Smooth muscle cell (in vitro differentiated cells): ENCODE measurements at regions not wholly inside any gene's neighbourhood (a gene's known extent, or its start where the extent isn't known, plus 50 kb on each side); places are given as distances from the start of the nearest gene placed in this dataset.

ENCODE experiments used
- DNase-seq: peaks from one replicate; lab custom pipeline; 2025; ENCODE audit not compliant: unreplicated experiment; lab: John Stamatoyannopoulos, UW
- H2AFZ ChIP-seq: fragments of 200-600 bp; sonication (generic); 2 replicates; pipeline ENCODE4 v1.6.0; 2016; ENCODE audit warnings: antibody characterized with exemption, low read depth, mild to moderate bottlenecking
- H3F3A ChIP-seq: fragments of 200-600 bp; sonication (generic); 2 replicates; pipeline ENCODE4 v1.6.0; 2017; ENCODE audit warnings: antibody characterized with exemption, low read depth
- H3K27ac ChIP-seq: fragments of 200-600 bp; sonication (generic); 2 replicates; pipeline ENCODE4 v1.5.1; 2016; ENCODE audit warnings: low read depth, mild to moderate bottlenecking
- H3K27me3 ChIP-seq: fragments of 200-600 bp; sonication (generic); 2 replicates; pipeline ENCODE4 v1.6.1; 2016; ENCODE audit warnings: low read depth, mild to moderate bottlenecking
- H3K36me3 ChIP-seq: fragments of 200-600 bp; sonication (generic); 2 replicates; pipeline ENCODE4 v1.5.1; 2016; ENCODE audit warnings: low read depth
- H3K4me1 ChIP-seq: fragments of 200-600 bp; sonication (generic); 2 replicates; pipeline ENCODE4 v1.5.1; 2016; ENCODE audit warnings: low read depth
- H3K4me2 ChIP-seq: fragments of 200-600 bp; sonication (generic); 2 replicates; pipeline ENCODE4 v1.6.0; 2016; ENCODE audit warnings: mild to moderate bottlenecking
- H3K4me3 ChIP-seq: fragments of 200-600 bp; sonication (generic); 2 replicates; pipeline ENCODE4 v1.5.1; 2016; ENCODE audit warnings: mild to moderate bottlenecking
- H3K79me2 ChIP-seq: fragments of 200-600 bp; sonication (generic); 2 replicates; pipeline ENCODE4 v1.6.0; 2016; ENCODE audit warnings: low read depth, mild to moderate bottlenecking
- H3K9ac ChIP-seq: fragments of 200-600 bp; sonication (generic); 2 replicates; pipeline ENCODE4 v1.6.0; 2016; ENCODE audit warnings: low read depth
- H3K9me3 ChIP-seq: fragments of 200-600 bp; sonication (generic); replicated peaks from 2 replicates; pipeline ENCODE4 v1.5.1; 2016; ENCODE audit warnings: low read depth
- H4K20me1 ChIP-seq: fragments of 200-600 bp; sonication (generic); 2 replicates; pipeline ENCODE4 v1.6.0; 2016; ENCODE audit warnings: low read depth
- WGBS: methylation state at CpG from one replicate; pipeline ENCODE4 v1.1.7; 2016; ENCODE audit warnings: low lambda C conversion rate; 5-methylcytosine and 5-hydroxymethylcytosine counted together
- TF ChIP-seq, protein P1 (sequence below): fragments of 200-600 bp; sonication (generic); IDR thresholded peaks from 2 replicates; pipeline ENCODE4 v1.5.1; 2017; ENCODE audit warnings: borderline replicate concordance, mild to moderate bottlenecking, antibody characterized with exemption; ENCODE audit not compliant: insufficient read depth, poor library complexity, severe bottlenecking

DNA sequence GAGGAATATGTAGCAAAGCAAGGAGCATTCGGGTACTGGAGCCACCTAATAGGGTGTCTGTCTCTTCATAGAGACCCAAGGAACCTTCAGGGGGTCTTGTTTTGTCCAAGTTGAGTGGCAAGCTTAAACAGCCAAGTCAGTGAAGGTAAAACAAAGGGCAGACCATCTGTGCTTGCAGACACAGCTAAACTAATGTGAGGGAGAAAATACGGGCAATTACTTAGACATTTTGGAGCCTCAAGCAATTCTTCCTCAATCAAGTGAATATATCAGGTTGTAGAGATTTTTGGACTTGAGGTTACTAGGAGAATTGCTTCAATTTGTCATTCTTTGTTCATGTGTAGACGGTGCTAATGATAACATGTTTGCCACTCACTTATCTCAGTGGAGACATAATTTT is 148.2 kb upstream of the ARHGAP20 start:
- no peak overlapping the region for H3K27ac ChIP-seq
- H3K9ac ChIP-seq = no peak overlapping the region
- 92% methylated on average over 3 of the region's 3 CpGs for WGBS
- no peaks in the 10 kb centered on the region for H3F3A ChIP-seq
- H3K9me3 ChIP-seq = no peaks in the 10 kb centered on the region
- no peaks in the 10 kb centered on the region for H3K79me2 ChIP-seq
- TF ChIP-seq, protein P1, sequence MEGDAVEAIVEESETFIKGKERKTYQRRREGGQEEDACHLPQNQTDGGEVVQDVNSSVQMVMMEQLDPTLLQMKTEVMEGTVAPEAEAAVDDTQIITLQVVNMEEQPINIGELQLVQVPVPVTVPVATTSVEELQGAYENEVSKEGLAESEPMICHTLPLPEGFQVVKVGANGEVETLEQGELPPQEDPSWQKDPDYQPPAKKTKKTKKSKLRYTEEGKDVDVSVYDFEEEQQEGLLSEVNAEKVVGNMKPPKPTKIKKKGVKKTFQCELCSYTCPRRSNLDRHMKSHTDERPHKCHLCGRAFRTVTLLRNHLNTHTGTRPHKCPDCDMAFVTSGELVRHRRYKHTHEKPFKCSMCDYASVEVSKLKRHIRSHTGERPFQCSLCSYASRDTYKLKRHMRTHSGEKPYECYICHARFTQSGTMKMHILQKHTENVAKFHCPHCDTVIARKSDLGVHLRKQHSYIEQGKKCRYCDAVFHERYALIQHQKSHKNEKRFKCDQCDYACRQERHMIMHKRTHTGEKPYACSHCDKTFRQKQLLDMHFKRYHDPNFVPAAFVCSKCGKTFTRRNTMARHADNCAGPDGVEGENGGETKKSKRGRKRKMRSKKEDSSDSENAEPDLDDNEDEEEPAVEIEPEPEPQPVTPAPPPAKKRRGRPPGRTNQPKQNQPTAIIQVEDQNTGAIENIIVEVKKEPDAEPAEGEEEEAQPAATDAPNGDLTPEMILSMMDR = no peak
- no peak overlapping the region for H3K4me2 ChIP-seq
- H4K20me1 ChIP-seq = no peaks in the 10 kb centered on the region
- no peak for DNase-seq
- no peaks in the 10 kb centered on the region for H3K4me1 ChIP-seq
- no peak overlapping the region for H3K4me3 ChIP-seq
- no peak overlapping the region for H2AFZ ChIP-seq
- H3K27me3 ChIP-seq = no peaks in the 10 kb centered on the region
- no peaks in the 10 kb centered on the region for H3K36me3 ChIP-seq

GRCh38 chr11:110859998-110860397 is 147.8 kb upstream of the ARHGAP20 start:
- 89% methylated on average over 6 of the region's 6 CpGs for WGBS
- Histone ChIP-seq H3K4me1 (no peaks in the 10 kb centered on the region), H3K9ac (no peak overlapping the region), H3K27me3 (no peaks in the 10 kb centered on the region), H4K20me1 (no peaks in the 10 kb centered on the region), H3K27ac (no peak overlapping the region), H3K36me3 (no peaks in the 10 kb centered on the region), H3K4me3 (no peak overlapping the region), H3K4me2 (no peak overlapping the region), H2AFZ (no peak overlapping the region), H3K9me3 (no peaks in the 10 kb centered on the region), H3K79me2 (no peaks in the 10 kb centered on the region), H3F3A (no peaks in the 10 kb centered on the region)
- TF ChIP-seq, protein P1 = no peak
- DNase-seq = no peak

GRCh38 chr11:110859240-110859840 is 147.1 kb upstream of the ARHGAP20 start:
- Histone ChIP-seq H3K79me2 (no peaks in the 10 kb centered on the region), H3K36me3 (no peaks in the 10 kb centered on the region), H3F3A (no peaks in the 10 kb centered on the region), H3K9ac (no peak overlapping the region), H3K9me3 (no peaks in the 10 kb centered on the region), H4K20me1 (no peaks in the 10 kb centered on the region), H3K27ac (no peak overlapping the region), H3K4me3 (no peak overlapping the region), H3K27me3 (no peaks in the 10 kb centered on the region), H3K4me2 (no peak overlapping the region), H2AFZ (no peak overlapping the region), H3K4me1 (no peaks in the 10 kb centered on the region)
- TF ChIP-seq, protein P1 = no peak
- 76% methylated on average over 5 of the region's 5 CpGs for WGBS
- DNase-seq = no peak

- no peaks in the 10 kb centered on the region for H3K36me3 ChIP-seq
- no peak overlapping the region for H2AFZ ChIP-seq
- TF ChIP-seq, protein P1 = no peak
- no peaks in the 10 kb centered on the region for H4K20me1 ChIP-seq
- H3K9me3 ChIP-seq = no peaks in the 10 kb centered on the region
- no peaks in the 10 kb centered on the region for H3K27me3 ChIP-seq
- no peaks in the 10 kb centered on the region for H3K79me2 ChIP-seq
- no peak for DNase-seq
- H3K4me3 ChIP-seq = no peak overlapping the region
- H3K27ac ChIP-seq = no peak overlapping the region
- no peak overlapping the region for H3K9ac ChIP-seq
- WGBS = 75% methylated on average over 5 of the region's 5 CpGs
- no peak overlapping the region for H3K4me2 ChIP-seq
- H3K4me1 ChIP-seq = no peaks in the 10 kb centered on the region
- no peaks in the 10 kb centered on the region for H3F3A ChIP-seq
Measured at GRCh38 chr11:110858547-110858921, 146.3 kb upstream of the ARHGAP20 start.
